AG10803 (cell line): ENCODE measurements at regions not wholly inside any gene's neighbourhood (a gene's known extent, or its start where the extent isn't known, plus 50 kb on each side); places are given as distances from the start of the nearest gene placed in this dataset.

Experiments
- DNase-seq: peaks from one replicate; pipeline ENCODE4 v3.0.0; 2010; ENCODE audit warnings: low read depth
- H3K4me3 ChIP-seq: 2 replicates; pipeline ENCODE4 v1.5.1; 2011; ENCODE audit warnings: mild to moderate bottlenecking, low read length, control low read depth
- CTCF ChIP-seq: conservative IDR thresholded peaks from 2 replicates; pipeline ENCODE4 v1.5.1; 2011; ENCODE audit warnings: mild to moderate bottlenecking, low read length, control low read depth, inconsistent platforms

GRCh38 chr6:123747515-123747914, 56.1 kb upstream of the NKAIN2 start:
- H3K4me3 ChIP-seq: no peak overlapping the region
- no peak for TF ChIP-seq CTCF
- no peak for DNase-seq

GRCh38 chr6:123745895-123746294, 57.8 kb upstream of the NKAIN2 start:
- no peak overlapping the region for H3K4me3 ChIP-seq
- peak; percentile 11 for DNase-seq
- TF ChIP-seq CTCF: no peak

GRCh38 chr6:123744840-123745239, 58.8 kb upstream of the NKAIN2 start:
- no peak for DNase-seq
- H3K4me3 ChIP-seq: no peak overlapping the region
- TF ChIP-seq CTCF: no peak

GRCh38 chr6:123742626-123743025, 61.0 kb upstream of the NKAIN2 start:
- DNase-seq: peak; percentile 5
- TF ChIP-seq CTCF: no peak
- no peak overlapping the region for H3K4me3 ChIP-seq

- DNase-seq: no peak
- TF ChIP-seq CTCF: no peak
- no peak overlapping the region for H3K4me3 ChIP-seq
These were observed 70.5 kb upstream of the NKAIN2 start for GRCh38 chr6:123733180-123733579.

GRCh38 chr6:123716506-123716905, 79.8 kb upstream of the TRDN start:
- no peak for DNase-seq
- H3K4me3 ChIP-seq: no peak overlapping the region
- no peak for TF ChIP-seq CTCF

- peak; percentile 46 for TF ChIP-seq CTCF
These were observed 78.5 kb upstream of the TRDN start for GRCh38 chr6:123715006-123715863.

More at GRCh38 chr6:123715006-123715863, 78.5 kb upstream of the TRDN start:
- peak; percentile 9 for DNase-seq
- H3K4me3 ChIP-seq: no peak overlapping the region
